ENCODE measurements at regions not wholly inside any gene's neighbourhood (a gene's known extent, or its start where the extent isn't known, plus 50 kb on each side); places are given as distances from the start of the nearest gene placed in this dataset.
"Not testable (repeated sequence)": the region's sequence is repeated elsewhere in the genome, so short reads cannot be mapped to it uniquely, and the experiment has no call there.

DNA sequence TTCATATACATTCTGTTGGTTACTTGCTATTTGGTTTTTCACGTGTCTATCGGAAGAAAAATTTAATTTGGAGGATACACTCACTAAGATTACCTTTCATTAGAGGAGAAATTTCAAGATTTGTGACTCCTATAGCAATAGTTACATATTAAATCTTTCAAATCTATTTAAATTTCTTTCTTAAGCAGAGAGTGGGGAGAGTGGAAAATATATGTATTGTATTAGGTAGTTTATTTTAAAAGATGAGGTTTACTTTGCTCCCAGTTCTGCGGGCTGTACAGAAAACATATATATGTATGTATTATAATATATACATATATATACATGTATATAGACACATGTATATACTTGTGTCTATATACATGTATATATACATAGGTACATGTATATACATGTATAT, 402.3 kb upstream of the MIR17HG start:
- H3K27me3 ChIP-seq (ENCODE audit: insufficient read depth, low read length): not testable (repeated sequence)

DNA sequence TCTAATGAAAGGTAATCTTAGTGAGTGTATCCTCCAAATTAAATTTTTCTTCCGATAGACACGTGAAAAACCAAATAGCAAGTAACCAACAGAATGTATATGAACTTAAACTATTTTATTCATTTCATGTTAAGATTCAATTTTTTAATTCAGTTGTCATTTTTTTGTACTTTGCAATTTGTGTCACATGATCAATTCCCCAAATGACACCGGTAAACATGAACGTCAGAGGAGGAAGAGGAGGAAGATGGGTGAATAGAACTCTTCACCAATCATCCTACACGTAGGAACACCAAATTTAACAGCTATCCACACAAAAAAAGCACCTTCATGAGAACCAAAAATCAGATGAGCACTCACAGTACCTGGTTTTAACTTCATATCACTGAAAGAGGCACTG, 401.4 kb upstream of the MIR17HG start:
- H3K9me3 ChIP-seq (ENCODE audit: insufficient read depth, low read depth, low read length); H3K27ac ChIP-seq (ENCODE audit: low read length); H3K4me3 ChIP-seq (ENCODE audit: low read length); H3K4me1 ChIP-seq (ENCODE audit: insufficient read depth, low read length); H3K9ac ChIP-seq (ENCODE audit: low read depth, low read length); H3K36me3 ChIP-seq (ENCODE audit: insufficient read depth, low read depth, low read length); H3K27me3 ChIP-seq (ENCODE audit: insufficient read depth, low read length): not testable (repeated sequence)

More for the DNA sequence above, 402.3 kb upstream of the MIR17HG start:
- H3K9me3 ChIP-seq (ENCODE audit: insufficient read depth, low read depth, low read length); H3K4me3 ChIP-seq (ENCODE audit: low read length); H3K4me1 ChIP-seq (ENCODE audit: insufficient read depth, low read length); H3K36me3 ChIP-seq (ENCODE audit: insufficient read depth, low read depth, low read length); H3K27ac ChIP-seq (ENCODE audit: low read length); H3K9ac ChIP-seq (ENCODE audit: low read depth, low read length): not testable (repeated sequence)

DNA sequence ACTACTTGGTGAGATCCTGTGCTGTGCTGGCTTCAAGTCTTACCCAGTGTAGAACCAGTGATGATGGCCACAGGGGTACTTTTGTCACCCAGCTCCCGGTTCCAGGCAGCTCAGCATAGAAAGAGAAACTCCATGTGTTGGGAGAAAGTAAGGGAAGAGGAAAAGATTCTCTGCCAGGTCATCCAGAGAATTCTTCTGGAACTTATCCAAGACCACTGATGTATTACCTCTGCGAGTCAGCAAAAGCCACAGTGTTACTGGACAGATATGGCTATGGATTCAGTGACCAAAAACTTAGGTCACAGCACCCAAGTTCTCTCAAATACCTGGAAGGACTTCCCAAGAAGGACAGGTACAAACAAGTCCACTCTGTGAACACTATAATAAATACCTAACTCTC, 399.5 kb upstream of the MIR17HG start:
- Histone ChIP-seq H3K27ac (ENCODE audit: low read length) (no peak overlapping the region), H3K27me3 (ENCODE audit: insufficient read depth, low read length) (no peaks in the 10 kb centered on the region), H3K36me3 (ENCODE audit: insufficient read depth, low read depth, low read length) (no peaks in the 10 kb centered on the region), H3K4me1 (ENCODE audit: insufficient read depth, low read length) (no peaks in the 10 kb centered on the region), H3K4me3 (ENCODE audit: low read length) (no peak overlapping the region), H3K9ac (ENCODE audit: low read depth, low read length) (no peak overlapping the region), H3K9me3 (ENCODE audit: insufficient read depth, low read depth, low read length) (no peaks in the 10 kb centered on the region)

DNA sequence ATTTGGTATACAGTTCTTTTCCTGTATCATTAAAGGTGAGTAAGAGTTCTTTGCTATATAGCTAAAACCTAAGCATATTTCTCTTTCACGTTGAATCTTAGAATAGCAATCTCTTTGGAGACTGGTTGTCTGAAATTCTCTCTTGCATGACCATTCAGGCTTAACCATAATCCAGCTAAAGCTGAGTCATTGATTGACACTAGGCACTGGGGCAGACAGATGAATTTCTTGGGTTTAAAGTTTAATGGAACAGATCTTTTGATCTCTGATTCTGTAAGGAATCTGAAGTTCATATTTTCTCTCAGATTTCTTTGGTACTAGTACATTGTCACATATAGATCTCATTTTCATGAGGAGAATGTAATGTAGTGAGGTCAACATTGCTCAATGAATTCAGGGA, 397.3 kb upstream of the MIR17HG start:
- no peak overlapping the region for H3K4me3 ChIP-seq (ENCODE audit: low read length)
- H3K9me3 ChIP-seq (ENCODE audit: insufficient read depth, low read depth, low read length): no peaks in the 10 kb centered on the region

GRCh38 chr13:90951663-90952062, 395.8 kb upstream of the MIR17HG start:
- Histone ChIP-seq H3K4me3 (ENCODE audit: low read length) (no peak overlapping the region), H3K4me1 (ENCODE audit: insufficient read depth, low read length) (no peaks in the 10 kb centered on the region), H3K9ac (ENCODE audit: low read depth, low read length) (no peak overlapping the region), H3K27ac (ENCODE audit: low read length) (no peak overlapping the region), H3K9me3 (ENCODE audit: insufficient read depth, low read depth, low read length) (no peaks in the 10 kb centered on the region), H3K36me3 (ENCODE audit: insufficient read depth, low read depth, low read length) (no peaks in the 10 kb centered on the region), H3K27me3 (ENCODE audit: insufficient read depth, low read length) (no peaks in the 10 kb centered on the region)

More for the DNA sequence above, 397.3 kb upstream of the MIR17HG start:
- Histone ChIP-seq H3K9ac (ENCODE audit: low read depth, low read length) (no peak overlapping the region), H3K27me3 (ENCODE audit: insufficient read depth, low read length) (no peaks in the 10 kb centered on the region), H3K4me1 (ENCODE audit: insufficient read depth, low read length) (no peaks in the 10 kb centered on the region), H3K27ac (ENCODE audit: low read length) (no peak overlapping the region), H3K36me3 (ENCODE audit: insufficient read depth, low read depth, low read length) (no peaks in the 10 kb centered on the region)

DNA sequence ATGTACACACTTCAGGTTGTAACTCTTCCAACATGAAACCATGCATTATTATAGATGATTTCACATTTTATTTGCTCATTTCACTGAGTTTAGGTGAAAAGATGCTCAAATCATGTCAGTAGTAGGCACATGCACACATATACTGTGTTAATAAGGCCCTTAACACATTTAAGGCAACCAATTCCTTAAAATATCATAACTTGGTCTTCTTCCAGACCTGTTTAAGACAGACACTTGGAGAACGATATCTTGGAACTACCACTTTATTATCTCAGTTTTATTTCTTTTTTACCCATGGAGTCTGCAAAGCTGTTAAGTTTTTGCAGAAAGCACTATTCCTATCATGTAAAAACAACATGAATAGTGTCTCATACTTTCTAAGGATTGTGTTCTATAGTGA, 395.2 kb upstream of the MIR17HG start:
- no peaks in the 10 kb centered on the region for H3K36me3 ChIP-seq (ENCODE audit: insufficient read depth, low read depth, low read length)
- H3K9me3 ChIP-seq (ENCODE audit: insufficient read depth, low read depth, low read length): no peaks in the 10 kb centered on the region
- H3K9ac ChIP-seq (ENCODE audit: low read depth, low read length): no peak overlapping the region
- no peak overlapping the region for H3K27ac ChIP-seq (ENCODE audit: low read length)
- no peak overlapping the region for H3K4me3 ChIP-seq (ENCODE audit: low read length)
- no peaks in the 10 kb centered on the region for H3K27me3 ChIP-seq (ENCODE audit: insufficient read depth, low read length)
- no peaks in the 10 kb centered on the region for H3K4me1 ChIP-seq (ENCODE audit: insufficient read depth, low read length)

DNA sequence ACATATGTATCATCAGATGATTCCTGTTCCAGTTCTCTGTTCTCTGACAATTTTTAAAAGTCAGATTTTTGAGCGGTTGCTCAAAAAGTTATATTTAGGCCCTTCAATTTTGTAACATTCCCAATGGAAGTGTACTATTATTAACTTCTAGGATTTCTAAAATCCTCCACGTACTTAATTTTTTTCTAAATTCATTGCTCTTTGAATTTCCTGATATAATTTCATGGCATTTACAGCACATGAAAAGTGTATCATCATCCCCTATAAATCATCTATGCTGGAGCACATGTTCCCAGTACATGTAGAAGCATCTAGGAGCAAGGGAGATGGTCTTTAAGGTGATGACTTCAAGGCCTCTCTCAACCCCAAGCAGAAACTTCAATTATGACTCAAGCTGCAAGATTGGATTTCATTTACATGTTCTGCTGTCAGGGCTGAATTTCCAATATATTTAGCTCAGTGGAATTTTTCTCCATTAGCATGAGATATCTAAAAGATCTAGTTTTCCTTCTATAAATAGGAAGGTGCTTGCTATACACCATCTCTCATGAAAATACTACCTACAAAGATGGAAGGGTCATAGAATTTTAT, 392.8 kb upstream of the MIR17HG start:
- no peak overlapping the region for H3K9ac ChIP-seq (ENCODE audit: low read depth, low read length)
- H3K27ac ChIP-seq (ENCODE audit: low read length): no peak overlapping the region
- no peaks in the 10 kb centered on the region for H3K9me3 ChIP-seq (ENCODE audit: insufficient read depth, low read depth, low read length)
- no peak overlapping the region for H3K4me3 ChIP-seq (ENCODE audit: low read length)
- H3K36me3 ChIP-seq (ENCODE audit: insufficient read depth, low read depth, low read length): no peaks in the 10 kb centered on the region
- H3K27me3 ChIP-seq (ENCODE audit: insufficient read depth, low read length): no peaks in the 10 kb centered on the region
- no peaks in the 10 kb centered on the region for H3K4me1 ChIP-seq (ENCODE audit: insufficient read depth, low read length)

- Histone ChIP-seq H3K9ac (ENCODE audit: low read depth, low read length) (no peak overlapping the region), H3K4me3 (ENCODE audit: low read length) (no peak overlapping the region), H3K27ac (ENCODE audit: low read length) (no peak overlapping the region), H3K4me1 (ENCODE audit: insufficient read depth, low read length) (no peaks in the 10 kb centered on the region), H3K9me3 (ENCODE audit: insufficient read depth, low read depth, low read length) (no peaks in the 10 kb centered on the region), H3K36me3 (ENCODE audit: insufficient read depth, low read depth, low read length) (no peaks in the 10 kb centered on the region), H3K27me3 (ENCODE audit: insufficient read depth, low read length) (no peaks in the 10 kb centered on the region)
Measured at GRCh38 chr13:90956031-90956430, 391.5 kb upstream of the MIR17HG start.

DNA sequence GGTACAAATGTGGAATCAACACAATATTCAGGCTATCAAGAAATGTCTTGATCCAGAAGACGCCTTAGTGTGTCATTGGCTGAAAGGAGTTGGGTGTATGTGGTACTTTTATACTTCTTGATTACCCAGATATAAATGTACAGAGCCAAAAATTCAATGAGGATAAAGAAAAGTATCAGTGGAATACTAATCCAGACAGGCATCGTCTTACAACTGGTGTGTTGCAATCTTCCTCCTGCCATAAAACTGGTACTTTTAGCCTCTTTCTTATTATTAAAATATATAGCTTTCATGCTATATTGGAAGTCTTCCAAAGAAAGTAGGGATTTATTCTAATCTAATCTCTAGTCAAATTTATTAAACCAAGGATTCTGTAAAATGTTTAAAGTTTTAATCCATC, 388.6 kb upstream of the MIR17HG start:
- no peaks in the 10 kb centered on the region for H3K9me3 ChIP-seq (ENCODE audit: insufficient read depth, low read depth, low read length)
- no peak overlapping the region for H3K4me3 ChIP-seq (ENCODE audit: low read length)
- no peaks in the 10 kb centered on the region for H3K4me1 ChIP-seq (ENCODE audit: insufficient read depth, low read length)
- H3K9ac ChIP-seq (ENCODE audit: low read depth, low read length): no peak overlapping the region
- no peak overlapping the region for H3K27ac ChIP-seq (ENCODE audit: low read length)
- no peaks in the 10 kb centered on the region for H3K27me3 ChIP-seq (ENCODE audit: insufficient read depth, low read length)
- H3K36me3 ChIP-seq (ENCODE audit: insufficient read depth, low read depth, low read length): no peaks in the 10 kb centered on the region

GRCh38 chr13:90968166-90968904, 379.2 kb upstream of the MIR17HG start:
- no peaks in the 10 kb centered on the region for H3K36me3 ChIP-seq (ENCODE audit: insufficient read depth, low read depth, low read length)
- no peaks in the 10 kb centered on the region for H3K27me3 ChIP-seq (ENCODE audit: insufficient read depth, low read length)
- H3K9ac ChIP-seq (ENCODE audit: low read depth, low read length): no peak overlapping the region
- H3K4me1 ChIP-seq (ENCODE audit: insufficient read depth, low read length): peaks cover 5% of the 10 kb centered on the region
- no peaks in the 10 kb centered on the region for H3K9me3 ChIP-seq (ENCODE audit: insufficient read depth, low read depth, low read length)
- no peak overlapping the region for H3K27ac ChIP-seq (ENCODE audit: low read length)
- H3K4me3 ChIP-seq (ENCODE audit: low read length): no peak overlapping the region

DNA sequence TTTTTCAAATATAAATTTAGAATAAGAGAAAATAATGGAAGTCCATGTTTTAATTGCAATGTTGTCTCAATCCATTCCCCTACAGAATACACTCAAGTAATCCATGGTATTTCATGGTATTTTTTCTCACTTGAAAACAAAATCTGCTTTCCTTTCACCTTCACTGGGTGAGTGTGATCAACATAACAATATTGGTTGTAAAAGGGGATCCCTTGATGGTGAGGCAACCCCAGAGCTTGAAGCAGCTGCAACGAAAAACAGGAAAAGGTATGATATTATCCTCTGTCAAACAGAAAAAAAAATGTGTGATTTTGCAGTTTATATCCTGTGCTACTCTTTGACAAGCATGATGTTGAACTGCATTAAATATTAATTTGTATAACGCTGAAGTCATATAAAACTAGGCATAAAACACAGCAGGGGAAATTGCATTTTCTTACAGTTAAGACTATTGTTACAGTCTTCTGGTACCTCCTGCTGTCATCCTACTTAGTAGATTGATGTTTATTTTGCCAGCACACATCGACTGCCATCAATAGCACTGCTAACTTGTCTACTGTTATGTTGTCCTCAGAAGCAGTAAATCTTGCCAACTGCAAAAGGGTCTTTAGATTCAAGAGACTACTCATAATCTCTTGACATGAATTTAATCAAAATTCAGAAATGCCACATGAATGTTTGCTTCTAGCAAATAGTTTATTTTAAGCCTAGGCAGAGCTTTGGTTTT, 373.1 kb upstream of the MIR17HG start:
- Histone ChIP-seq H3K9me3 (ENCODE audit: insufficient read depth, low read depth, low read length) (no peaks in the 10 kb centered on the region), H3K36me3 (ENCODE audit: insufficient read depth, low read depth, low read length) (no peaks in the 10 kb centered on the region), H3K27me3 (ENCODE audit: insufficient read depth, low read length) (no peaks in the 10 kb centered on the region), H3K27ac (ENCODE audit: low read length) (no peak overlapping the region), H3K4me3 (ENCODE audit: low read length) (peak overlapping the region; percentile 40; the same call in 1 of the 2 replicates), H3K4me1 (ENCODE audit: insufficient read depth, low read length) (peaks cover 20% of the 10 kb centered on the region), H3K9ac (ENCODE audit: low read depth, low read length) (no peak overlapping the region)

GRCh38 chr13:90979059-90979458, 368.4 kb upstream of the MIR17HG start:
- H3K27me3 ChIP-seq (ENCODE audit: insufficient read depth, low read length): no peaks in the 10 kb centered on the region

More at GRCh38 chr13:90979059-90979458, 368.4 kb upstream of the MIR17HG start:
- no peaks in the 10 kb centered on the region for H3K9me3 ChIP-seq (ENCODE audit: insufficient read depth, low read depth, low read length)
- no peak overlapping the region for H3K4me3 ChIP-seq (ENCODE audit: low read length)
- no peak overlapping the region for H3K9ac ChIP-seq (ENCODE audit: low read depth, low read length)
- peaks cover 9% of the 10 kb centered on the region; the same call in 1 of the 2 replicates for H3K4me1 ChIP-seq (ENCODE audit: insufficient read depth, low read length)
- H3K27ac ChIP-seq (ENCODE audit: low read length): no peak overlapping the region
- no peaks in the 10 kb centered on the region for H3K36me3 ChIP-seq (ENCODE audit: insufficient read depth, low read depth, low read length)
